NCI-H1105 (cell line): ENCODE measurements at regions not wholly inside any gene's neighbourhood (a gene's known extent, or its start where the extent isn't known, plus 50 kb on each side); places are given as distances from the start of the nearest gene placed in this dataset.

Experiments
- DNase-seq: peaks from one replicate; lab custom pipeline; 2025; lab: John Stamatoyannopoulos, UW

GRCh38 chr15:79230766-79231165 is 51.8 kb upstream of the ANKRD34C start:
- no peak for DNase-seq

GRCh38 chr15:79222808-79223207 is 59.7 kb upstream of the ANKRD34C start:
- DNase-seq: no peak

GRCh38 chr15:79221696-79222095 is 60.8 kb upstream of the ANKRD34C start:
- DNase-seq: no peak

- no peak for DNase-seq
Measured at GRCh38 chr15:79219393-79220056, 63.0 kb upstream of the ANKRD34C start.

- no peak for DNase-seq
Measured at GRCh38 chr15:79218588-79219200, 63.8 kb upstream of the ANKRD34C start.

GRCh38 chr15:79213650-79214049 is 68.9 kb upstream of the ANKRD34C start:
- no peak for DNase-seq

GRCh38 chr15:79212589-79213157 is 69.8 kb upstream of the ANKRD34C start:
- DNase-seq: no peak

- DNase-seq: no peak
Measured at GRCh38 chr15:79211481-79211880, 71.0 kb upstream of the ANKRD34C start.

- no peak for DNase-seq
Measured at GRCh38 chr15:79209690-79210089, 72.8 kb upstream of the ANKRD34C start.

- no peak for DNase-seq
Measured at GRCh38 chr15:79209116-79209515, 73.4 kb upstream of the ANKRD34C start.

GRCh38 chr15:79208179-79208578 is 74.3 kb upstream of the ANKRD34C start:
- DNase-seq: no peak

GRCh38 chr15:79206940-79207339 is 75.6 kb upstream of the ANKRD34C start:
- no peak for DNase-seq

- DNase-seq: no peak
Measured at GRCh38 chr15:79204886-79205675, 77.4 kb upstream of the ANKRD34C start.

- DNase-seq: no peak
Measured at GRCh38 chr15:79198461-79198860, 84.1 kb upstream of the ANKRD34C start.

GRCh38 chr15:79197285-79197684 is 85.2 kb upstream of the ANKRD34C start:
- DNase-seq: no peak

GRCh38 chr15:79195802-79196201 is 86.7 kb upstream of the ANKRD34C start:
- DNase-seq: no peak

- DNase-seq: no peak
Measured at GRCh38 chr15:79195239-79195638, 87.3 kb upstream of the ANKRD34C start.

GRCh38 chr15:79194386-79194785 is 88.1 kb upstream of the ANKRD34C start:
- no peak for DNase-seq

- DNase-seq: no peak
Measured at GRCh38 chr15:79193549-79193948, 89.0 kb upstream of the ANKRD34C start.

GRCh38 chr15:79193103-79193502 is 89.4 kb upstream of the ANKRD34C start:
- no peak for DNase-seq

GRCh38 chr15:79192462-79193036 is 90.0 kb upstream of the ANKRD34C start:
- DNase-seq: no peak

- DNase-seq: no peak
Measured at GRCh38 chr15:79190093-79190492, 92.4 kb upstream of the ANKRD34C start.
